ENCODE measurements at regions not wholly inside any gene's neighbourhood (a gene's known extent, or its start where the extent isn't known, plus 50 kb on each side); places are given as distances from the start of the nearest gene placed in this dataset.

GRCh38 chr1:2962541-2962940 lies 58.7 kb upstream of the ACTRT2 start:
- Mint-ChIP-seq H3K4me1 (ENCODE audit: insufficient read depth, unreplicated experiment) (no peaks in the 10 kb centered on the region), H3K27me3 (ENCODE audit: insufficient read depth, unreplicated experiment) (no peaks in the 10 kb centered on the region), H3K4me3 (ENCODE audit: unreplicated experiment) (no peak overlapping the region), H3K36me3 (ENCODE audit: insufficient read depth, unreplicated experiment) (peaks cover 7% of the 10 kb centered on the region), H3K9me3 (ENCODE audit: unreplicated experiment) (peaks cover 6% of the 10 kb centered on the region), H3K27ac (ENCODE audit: low read depth, unreplicated experiment) (no peak overlapping the region)
- ChIA-PET CTCF (no interaction called here), POLR2A (no interaction called here)
- no TSS peak for BruUV-seq (replicated peaks)
- TF ChIP-seq CTCF (IDR thresholded peaks at IDR 0.05; ENCODE audit: unreplicated experiment) = no peak
- intact Hi-C loops (cut with micrococcal nuclease) = no loop called here
- no peak for DNase-seq (ENCODE audit: unreplicated experiment)

GRCh38 chr1:2962946-2963345 lies 58.3 kb upstream of the ACTRT2 start:
- peaks cover 7% of the 10 kb centered on the region for H3K36me3 Mint-ChIP-seq (ENCODE audit: insufficient read depth, unreplicated experiment)
- no peaks in the 10 kb centered on the region for H3K27me3 Mint-ChIP-seq (ENCODE audit: insufficient read depth, unreplicated experiment)
- intact Hi-C loops (cut with micrococcal nuclease) = no loop called here
- POLR2A ChIA-PET = no interaction called here
- H3K4me3 Mint-ChIP-seq (ENCODE audit: unreplicated experiment) = no peak overlapping the region
- no peak overlapping the region for H3K27ac Mint-ChIP-seq (ENCODE audit: low read depth, unreplicated experiment)
- no peak for DNase-seq (ENCODE audit: unreplicated experiment)
- no peaks in the 10 kb centered on the region for H3K4me1 Mint-ChIP-seq (ENCODE audit: insufficient read depth, unreplicated experiment)
- BruUV-seq (replicated peaks) = no TSS peak
- CTCF ChIA-PET = no interaction called here
- H3K9me3 Mint-ChIP-seq (ENCODE audit: unreplicated experiment) = peaks cover 6% of the 10 kb centered on the region
- no peak for TF ChIP-seq CTCF (IDR thresholded peaks at IDR 0.05; ENCODE audit: unreplicated experiment)

- no TSS peak for BruUV-seq (replicated peaks)
- POLR2A ChIA-PET = no interaction called here
Measured at GRCh38 chr1:2965676-2966075, 55.6 kb upstream of the ACTRT2 start.

DNA sequence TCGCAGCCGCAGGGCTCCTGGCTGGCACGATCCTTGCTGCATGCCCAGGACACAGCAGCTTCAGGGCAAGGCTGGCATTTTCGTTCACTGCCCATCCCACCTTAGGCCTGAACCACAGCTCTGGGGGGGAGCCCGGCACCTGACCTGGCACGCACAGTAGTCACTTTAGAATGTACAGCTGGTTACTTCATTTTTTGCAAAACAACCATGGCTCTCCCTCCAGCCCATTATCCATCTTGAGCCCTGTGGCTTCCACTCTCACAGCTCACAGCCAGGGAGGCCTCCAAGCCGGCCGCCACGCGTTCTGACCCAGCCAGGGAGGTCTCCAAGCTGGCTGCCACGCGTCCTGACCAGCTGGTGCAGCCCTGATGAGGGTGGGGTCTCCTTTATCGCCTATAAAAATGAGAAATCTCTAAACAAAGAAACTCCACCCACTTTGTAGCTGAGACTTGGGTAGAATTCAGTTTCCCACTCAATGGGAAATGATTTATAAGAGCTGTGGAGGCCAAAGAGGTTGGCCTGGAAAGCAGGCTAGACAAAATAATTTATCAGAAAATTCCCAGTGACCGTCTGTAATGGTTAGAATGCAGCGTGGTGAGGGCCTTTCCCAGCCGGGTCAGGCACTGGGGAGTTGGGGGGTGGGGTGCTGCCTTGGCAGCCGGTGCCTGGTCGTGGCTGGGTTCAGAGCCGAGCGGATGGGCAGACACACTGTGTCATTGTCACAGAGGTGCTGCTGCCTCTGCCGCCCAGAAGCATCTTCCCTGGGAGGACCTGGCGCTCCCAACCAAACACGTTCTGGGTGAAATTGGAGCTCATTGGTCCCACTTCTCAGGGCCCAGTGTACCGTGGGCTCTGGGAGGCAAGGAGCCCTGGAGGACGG lies 54.6 kb upstream of the ACTRT2 start:
- Mint-ChIP-seq H3K9me3 (ENCODE audit: unreplicated experiment) (no peaks in the 10 kb centered on the region), H3K27ac (ENCODE audit: low read depth, unreplicated experiment) (no peak overlapping the region), H3K36me3 (ENCODE audit: insufficient read depth, unreplicated experiment) (no peaks in the 10 kb centered on the region), H3K27me3 (ENCODE audit: insufficient read depth, unreplicated experiment) (no peaks in the 10 kb centered on the region), H3K4me1 (ENCODE audit: insufficient read depth, unreplicated experiment) (no peaks in the 10 kb centered on the region), H3K4me3 (ENCODE audit: unreplicated experiment) (no peak overlapping the region)
- no peak for TF ChIP-seq CTCF (IDR thresholded peaks at IDR 0.05; ENCODE audit: unreplicated experiment)
- no TSS peak for BruUV-seq (replicated peaks)
- intact Hi-C loops (cut with micrococcal nuclease) = no loop called here
- CTCF ChIA-PET = interaction anchor here (0.6 kb wide), 2 partner anchors 14 to 31 kb away, joined by 3 to 4 read pairs; no protein-coding TSS in a partner anchor
- DNase-seq (ENCODE audit: unreplicated experiment) = no peak
- POLR2A ChIA-PET = no interaction called here

More at GRCh38 chr1:2965676-2966075, 55.6 kb upstream of the ACTRT2 start:
- Mint-ChIP-seq H3K4me1 (ENCODE audit: insufficient read depth, unreplicated experiment) (no peaks in the 10 kb centered on the region), H3K9me3 (ENCODE audit: unreplicated experiment) (no peaks in the 10 kb centered on the region), H3K36me3 (ENCODE audit: insufficient read depth, unreplicated experiment) (no peaks in the 10 kb centered on the region), H3K4me3 (ENCODE audit: unreplicated experiment) (no peak overlapping the region), H3K27ac (ENCODE audit: low read depth, unreplicated experiment) (no peak overlapping the region), H3K27me3 (ENCODE audit: insufficient read depth, unreplicated experiment) (no peaks in the 10 kb centered on the region)
- intact Hi-C loops (cut with micrococcal nuclease) = no loop called here
- CTCF ChIA-PET = no interaction called here
- TF ChIP-seq CTCF (IDR thresholded peaks at IDR 0.05; ENCODE audit: unreplicated experiment) = no peak
- DNase-seq (ENCODE audit: unreplicated experiment) = no peak

All from MCF 10A (cell line).